Endodermal cell (in vitro differentiated cells): ENCODE measurements at regions not wholly inside any gene's neighbourhood (a gene's known extent, or its start where the extent isn't known, plus 50 kb on each side); places are given as distances from the start of the nearest gene placed in this dataset.

ENCODE experiments used
- DNase-seq: peaks from one replicate; pipeline ENCODE4 v3.0.0-alpha.2; 2017
- H3K27ac ChIP-seq: 2 replicates; pipeline ENCODE4 v1.5.1; 2013; ENCODE audit warnings: mild to moderate bottlenecking, low read depth, low read length, moderate library complexity
- H3K27me3 ChIP-seq: 2 replicates; pipeline ENCODE4 v1.6.1; 2013; ENCODE audit warnings: mild to moderate bottlenecking, low read length, moderate library complexity; ENCODE audit not compliant: insufficient read depth, control insufficient read depth, poor library complexity, severe bottlenecking
- H3K36me3 ChIP-seq: 2 replicates; pipeline ENCODE4 v1.7.0; 2013; ENCODE audit warnings: mild to moderate bottlenecking, low read length, moderate library complexity; ENCODE audit not compliant: control insufficient read depth, insufficient read depth
- H3K4me1 ChIP-seq: one replicate; pipeline ENCODE4 v1.7.0; 2013; ENCODE audit warnings: low read length; ENCODE audit not compliant: control insufficient read depth, insufficient read depth
- H3K4me3 ChIP-seq: 2 replicates; pipeline ENCODE4 v1.5.1; 2013; ENCODE audit warnings: mild to moderate bottlenecking, low read length, moderate library complexity
- H3K9ac ChIP-seq: 2 replicates; pipeline ENCODE4 v1.6.1; 2013; ENCODE audit warnings: mild to moderate bottlenecking, low read length, moderate library complexity; ENCODE audit not compliant: poor library complexity, severe bottlenecking; ENCODE audit errors: extremely low read depth
- H3K9me3 ChIP-seq: 2 replicates; pipeline ENCODE4 v1.6.1; 2013; ENCODE audit warnings: mild to moderate bottlenecking, low read length, moderate library complexity; ENCODE audit not compliant: control insufficient read depth
- H3K27ac Mint-ChIP-seq: 2 replicates; pipeline ENCODE4 v1.8.0; 2020; ENCODE audit warnings: mixed read lengths
- H3K27me3 Mint-ChIP-seq: 2 replicates; pipeline ENCODE4 v1.8.0; 2021; ENCODE audit warnings: mild to moderate bottlenecking, mixed read lengths; ENCODE audit not compliant: insufficient read depth
- H3K36me3 Mint-ChIP-seq: 2 replicates; pipeline ENCODE4 v1.8.0; 2020; ENCODE audit warnings: low read depth, mixed read lengths
- H3K4me1 Mint-ChIP-seq: 2 replicates; pipeline ENCODE4 v1.8.0; 2020; ENCODE audit warnings: mixed read lengths
- H3K4me3 Mint-ChIP-seq: 2 replicates; pipeline ENCODE4 v1.8.0; 2020; ENCODE audit warnings: mild to moderate bottlenecking, moderate library complexity, mixed read lengths
- H3K9me3 Mint-ChIP-seq: 2 replicates; pipeline ENCODE4 v1.8.0; 2020; ENCODE audit warnings: mild to moderate bottlenecking, mixed read lengths
- CTCF ChIP-seq: fragments of 200-600 bp; sonication (generic); conservative IDR thresholded peaks from 2 replicates; pipeline ENCODE4 v1.5.0; 2021; ENCODE audit warnings: antibody characterized with exemption, mild to moderate bottlenecking
- WGBS, 2 experiments: methylation state at CpG; one replicate each; pipeline versions ENCODE4 v1.1.5 to v1.1.7; 2013; ENCODE audit warnings: missing lambda C conversion rate in 2 of 2, mixed read lengths in 1 of 2; ENCODE audit not compliant: insufficient coverage in 1 of 2, insufficient read length in 1 of 2; 5-methylcytosine and 5-hydroxymethylcytosine counted together

- H3K27ac Mint-ChIP-seq: peak overlapping the region; percentile 50
- peaks cover 18% of the 10 kb centered on the region for H3K9me3 ChIP-seq
- H3K27ac ChIP-seq: no peak overlapping the region
- peaks cover 23% of the 10 kb centered on the region for H3K4me1 Mint-ChIP-seq
- H3K27me3 Mint-ChIP-seq: no peaks in the 10 kb centered on the region
- H3K36me3 Mint-ChIP-seq: no peaks in the 10 kb centered on the region
- no peak for DNase-seq
- H3K9me3 Mint-ChIP-seq: peaks cover under 1% of the 10 kb centered on the region
- H3K4me1 ChIP-seq: peaks cover 14% of the 10 kb centered on the region
- no peaks in the 10 kb centered on the region for H3K36me3 ChIP-seq
- H3K4me3 ChIP-seq: peak overlapping the region; percentile 35
- H3K9ac ChIP-seq: no peak overlapping the region
- H3K4me3 Mint-ChIP-seq: no peak overlapping the region
- H3K27me3 ChIP-seq: no peaks in the 10 kb centered on the region
- TF ChIP-seq CTCF: no peak
Measured at GRCh38 chr3:39665441-39665840, 144.0 kb upstream of the MYRIP start.

- Mint-ChIP-seq H3K4me3 (no peak overlapping the region), H3K27me3 (no peaks in the 10 kb centered on the region), H3K9me3 (no peaks in the 10 kb centered on the region), H3K36me3 (no peaks in the 10 kb centered on the region), H3K27ac (no peak overlapping the region), H3K4me1 (peaks cover 29% of the 10 kb centered on the region)
- Histone ChIP-seq H3K4me1 (peaks cover 14% of the 10 kb centered on the region), H3K27me3 (no peaks in the 10 kb centered on the region), H3K9me3 (peaks cover 14% of the 10 kb centered on the region), H3K9ac (no peak overlapping the region), H3K27ac (no peak overlapping the region), H3K4me3 (no peak overlapping the region), H3K36me3 (no peaks in the 10 kb centered on the region)
- peak; percentile 87 for TF ChIP-seq CTCF
- 52% methylated on average over 5 of the region's 5 CpGs; no CpG with 5 or more reads in 1 of the 2 experiments for WGBS, 2 experiments
- peak; percentile 49 for DNase-seq
Measured at GRCh38 chr3:39668420-39668819, 141.0 kb upstream of the MYRIP start.

GRCh38 chr3:39671116-39671515, 138.3 kb upstream of the MYRIP start:
- no peaks in the 10 kb centered on the region for H3K27me3 ChIP-seq
- Mint-ChIP-seq H3K4me3 (no peak overlapping the region), H3K9me3 (peaks cover 6% of the 10 kb centered on the region), H3K36me3 (no peaks in the 10 kb centered on the region), H3K4me1 (peaks cover 11% of the 10 kb centered on the region), H3K27ac (no peak overlapping the region), H3K27me3 (no peaks in the 10 kb centered on the region)
- DNase-seq: no peak
- no peak overlapping the region for H3K9ac ChIP-seq
- H3K4me1 ChIP-seq: peaks cover 5% of the 10 kb centered on the region
- H3K4me3 ChIP-seq: no peak overlapping the region
- no peaks in the 10 kb centered on the region for H3K36me3 ChIP-seq
- no peak for TF ChIP-seq CTCF
- no peak overlapping the region for H3K27ac ChIP-seq
- WGBS, 2 experiments: 97 to 100% methylated on average over 2 to 4 of the region's 4 CpGs
- peaks cover 8% of the 10 kb centered on the region for H3K9me3 ChIP-seq
